ENCODE measurements at regions not wholly inside any gene's neighbourhood (a gene's known extent, or its start where the extent isn't known, plus 50 kb on each side); places are given as distances from the start of the nearest gene placed in this dataset.

DNA sequence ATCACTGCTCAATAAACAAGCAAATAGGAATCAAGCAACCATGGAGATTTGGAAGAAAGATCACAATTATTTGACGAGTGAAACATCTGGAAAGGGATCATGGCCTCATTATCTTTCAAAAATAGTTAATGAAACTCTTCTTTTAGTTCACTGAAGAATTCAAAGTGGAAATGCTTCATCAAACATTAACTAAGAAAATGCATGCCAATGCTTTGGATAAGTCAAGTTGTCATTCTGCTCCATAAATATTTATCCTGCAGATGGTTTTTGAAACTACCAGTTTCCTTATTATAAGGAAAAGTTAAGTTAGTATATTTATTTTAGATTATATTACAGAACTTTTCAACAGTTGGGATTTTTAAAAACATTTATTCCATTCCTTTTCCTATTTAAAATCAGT lies 206.5 kb upstream of the ADGRL2 start:
- H3K9ac ChIP-seq (ENCODE audit: low read length), result no peak overlapping the region
- no peaks in the 10 kb centered on the region for H4K20me1 ChIP-seq (ENCODE audit: low read depth, low read length)

GRCh38 chr1:81592233-81592632 lies 208.5 kb upstream of the ADGRL2 start:
- Histone ChIP-seq H3F3A (ENCODE audit: insufficient read depth) (no peaks in the 10 kb centered on the region), H3K9me3 (ENCODE audit: insufficient read depth, low read length) (no peaks in the 10 kb centered on the region), H3K79me2 (ENCODE audit: insufficient read depth, low read length) (no peaks in the 10 kb centered on the region), H3K9me2 (replicated peaks; ENCODE audit: insufficient read depth, low read length) (no peaks in the 10 kb centered on the region), H3K9ac (ENCODE audit: low read length) (no peak overlapping the region), H2AFZ (ENCODE audit: low read depth, low read length, severe bottlenecking) (no peak overlapping the region), H3K27ac (ENCODE audit: low read depth, low read length) (no peak overlapping the region), H4K20me1 (ENCODE audit: low read depth, low read length) (no peaks in the 10 kb centered on the region), H3K36me3 (ENCODE audit: low read length) (no peaks in the 10 kb centered on the region), H3K4me2 (ENCODE audit: low read depth, low read length, poor library complexity, severe bottlenecking) (no peak overlapping the region), H3K4me3 (ENCODE audit: insufficient read depth, low read length, poor library complexity, severe bottlenecking) (no peak overlapping the region), H3K27me3 (ENCODE audit: low read length) (no peaks in the 10 kb centered on the region)
- TF ChIP-seq, protein P1, sequence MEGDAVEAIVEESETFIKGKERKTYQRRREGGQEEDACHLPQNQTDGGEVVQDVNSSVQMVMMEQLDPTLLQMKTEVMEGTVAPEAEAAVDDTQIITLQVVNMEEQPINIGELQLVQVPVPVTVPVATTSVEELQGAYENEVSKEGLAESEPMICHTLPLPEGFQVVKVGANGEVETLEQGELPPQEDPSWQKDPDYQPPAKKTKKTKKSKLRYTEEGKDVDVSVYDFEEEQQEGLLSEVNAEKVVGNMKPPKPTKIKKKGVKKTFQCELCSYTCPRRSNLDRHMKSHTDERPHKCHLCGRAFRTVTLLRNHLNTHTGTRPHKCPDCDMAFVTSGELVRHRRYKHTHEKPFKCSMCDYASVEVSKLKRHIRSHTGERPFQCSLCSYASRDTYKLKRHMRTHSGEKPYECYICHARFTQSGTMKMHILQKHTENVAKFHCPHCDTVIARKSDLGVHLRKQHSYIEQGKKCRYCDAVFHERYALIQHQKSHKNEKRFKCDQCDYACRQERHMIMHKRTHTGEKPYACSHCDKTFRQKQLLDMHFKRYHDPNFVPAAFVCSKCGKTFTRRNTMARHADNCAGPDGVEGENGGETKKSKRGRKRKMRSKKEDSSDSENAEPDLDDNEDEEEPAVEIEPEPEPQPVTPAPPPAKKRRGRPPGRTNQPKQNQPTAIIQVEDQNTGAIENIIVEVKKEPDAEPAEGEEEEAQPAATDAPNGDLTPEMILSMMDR (IDR thresholded peaks at IDR 0.05; ENCODE audit: insufficient read depth, low read length, poor library complexity, severe bottlenecking), result no peak
- no peak for TF ChIP-seq EZH2phosphoT487 (conservative IDR thresholded peaks at IDR 0.05; ENCODE audit: low read length)

More for the DNA sequence above, 206.5 kb upstream of the ADGRL2 start:
- no peaks in the 10 kb centered on the region for H3K36me3 ChIP-seq (ENCODE audit: low read length)
- no peaks in the 10 kb centered on the region for H3K9me2 ChIP-seq (replicated peaks; ENCODE audit: insufficient read depth, low read length)
- H3K79me2 ChIP-seq (ENCODE audit: insufficient read depth, low read length), result no peaks in the 10 kb centered on the region
- H3K27ac ChIP-seq (ENCODE audit: low read depth, low read length), result no peak overlapping the region
- no peaks in the 10 kb centered on the region for H3K9me3 ChIP-seq (ENCODE audit: insufficient read depth, low read length)
- no peaks in the 10 kb centered on the region for H3K27me3 ChIP-seq (ENCODE audit: low read length)
- TF ChIP-seq EZH2phosphoT487 (conservative IDR thresholded peaks at IDR 0.05; ENCODE audit: low read length), result no peak
- TF ChIP-seq, protein P1 (IDR thresholded peaks at IDR 0.05; ENCODE audit: insufficient read depth, low read length, poor library complexity, severe bottlenecking), result no peak
- H2AFZ ChIP-seq (ENCODE audit: low read depth, low read length, severe bottlenecking), result no peak overlapping the region
- H3K4me2 ChIP-seq (ENCODE audit: low read depth, low read length, poor library complexity, severe bottlenecking), result no peak overlapping the region
- no peaks in the 10 kb centered on the region for H3F3A ChIP-seq (ENCODE audit: insufficient read depth)
- H3K4me3 ChIP-seq (ENCODE audit: insufficient read depth, low read length, poor library complexity, severe bottlenecking), result no peak overlapping the region

- no peak for TF ChIP-seq EZH2phosphoT487 (conservative IDR thresholded peaks at IDR 0.05; ENCODE audit: low read length)
- TF ChIP-seq, protein P1 (IDR thresholded peaks at IDR 0.05; ENCODE audit: insufficient read depth, low read length, poor library complexity, severe bottlenecking), result no peak
- no peaks in the 10 kb centered on the region for H3K9me3 ChIP-seq (ENCODE audit: insufficient read depth, low read length)
- H3K4me2 ChIP-seq (ENCODE audit: low read depth, low read length, poor library complexity, severe bottlenecking), result no peak overlapping the region
- no peak overlapping the region for H3K4me3 ChIP-seq (ENCODE audit: insufficient read depth, low read length, poor library complexity, severe bottlenecking)
- no peaks in the 10 kb centered on the region for H3K9me2 ChIP-seq (replicated peaks; ENCODE audit: insufficient read depth, low read length)
- H4K20me1 ChIP-seq (ENCODE audit: low read depth, low read length), result no peaks in the 10 kb centered on the region
- H3F3A ChIP-seq (ENCODE audit: insufficient read depth), result no peaks in the 10 kb centered on the region
- no peak overlapping the region for H2AFZ ChIP-seq (ENCODE audit: low read depth, low read length, severe bottlenecking)
- no peaks in the 10 kb centered on the region for H3K79me2 ChIP-seq (ENCODE audit: insufficient read depth, low read length)
- no peak overlapping the region for H3K9ac ChIP-seq (ENCODE audit: low read length)
- no peaks in the 10 kb centered on the region for H3K36me3 ChIP-seq (ENCODE audit: low read length)
- H3K27me3 ChIP-seq (ENCODE audit: low read length), result no peaks in the 10 kb centered on the region
- H3K27ac ChIP-seq (ENCODE audit: low read depth, low read length), result no peak overlapping the region
Measured at GRCh38 chr1:81590171-81590570, 210.6 kb upstream of the ADGRL2 start.

Data from SU-DHL-6 (cell line).